ENCODE measurements at regions not wholly inside any gene's neighbourhood (a gene's known extent, or its start where the extent isn't known, plus 50 kb on each side); places are given as distances from the start of the nearest gene placed in this dataset.

- no peaks in the 10 kb centered on the region for H3K36me3 ChIP-seq (ENCODE audit: control insufficient read depth in 2 of 2, insufficient read depth in 2 of 2, low read length in 2 of 2)
- no peaks in the 10 kb centered on the region for H3K4me1 ChIP-seq (ENCODE audit: control insufficient read depth in 2 of 2, insufficient read depth in 2 of 2, low read length in 2 of 2)
- H3K9me3 ChIP-seq (ENCODE audit: control insufficient read depth in 2 of 2, low read length in 2 of 2), result no peaks in the 10 kb centered on the region
- H3K27me3 ChIP-seq (ENCODE audit: control insufficient read depth in 2 of 2, insufficient read depth in 2 of 2, low read length in 2 of 2), result no peaks in the 10 kb centered on the region
- no peak overlapping the region for H3K27ac ChIP-seq (ENCODE audit: low read depth in 2 of 2, low read length in 2 of 2)
- no peak overlapping the region for H3K4me3 ChIP-seq (ENCODE audit: low read length in 2 of 2)
- H3K9ac ChIP-seq (ENCODE audit: low read depth in 1 of 2, low read length in 2 of 2), result no peak overlapping the region
Measured at GRCh38 chr18:32621034-32621433, 150.4 kb upstream of the GAREM1 start.

GRCh38 chr18:32618546-32618945 lies 147.9 kb upstream of the GAREM1 start:
- Histone ChIP-seq H3K4me3 (ENCODE audit: low read length in 2 of 2) (no peak overlapping the region), H3K27ac (ENCODE audit: low read depth in 2 of 2, low read length in 2 of 2) (no peak overlapping the region), H3K36me3 (ENCODE audit: control insufficient read depth in 2 of 2, insufficient read depth in 2 of 2, low read length in 2 of 2) (no peaks in the 10 kb centered on the region), H3K27me3 (ENCODE audit: control insufficient read depth in 2 of 2, insufficient read depth in 2 of 2, low read length in 2 of 2) (no peaks in the 10 kb centered on the region), H3K9me3 (ENCODE audit: control insufficient read depth in 2 of 2, low read length in 2 of 2) (no peaks in the 10 kb centered on the region), H3K4me1 (ENCODE audit: control insufficient read depth in 2 of 2, insufficient read depth in 2 of 2, low read length in 2 of 2) (no peaks in the 10 kb centered on the region), H3K9ac (ENCODE audit: low read depth in 1 of 2, low read length in 2 of 2) (no peak overlapping the region)

- Histone ChIP-seq H3K4me1 (ENCODE audit: control insufficient read depth in 2 of 2, insufficient read depth in 2 of 2, low read length in 2 of 2) (no peaks in the 10 kb centered on the region), H3K27ac (ENCODE audit: low read depth in 2 of 2, low read length in 2 of 2) (no peak overlapping the region), H3K27me3 (ENCODE audit: control insufficient read depth in 2 of 2, insufficient read depth in 2 of 2, low read length in 2 of 2) (no peaks in the 10 kb centered on the region), H3K9me3 (ENCODE audit: control insufficient read depth in 2 of 2, low read length in 2 of 2) (no peaks in the 10 kb centered on the region), H3K9ac (ENCODE audit: low read depth in 1 of 2, low read length in 2 of 2) (no peak overlapping the region), H3K36me3 (ENCODE audit: control insufficient read depth in 2 of 2, insufficient read depth in 2 of 2, low read length in 2 of 2) (no peaks in the 10 kb centered on the region), H3K4me3 (ENCODE audit: low read length in 2 of 2) (no peak overlapping the region)
Measured at GRCh38 chr18:32613821-32614220, 143.1 kb upstream of the GAREM1 start.

GRCh38 chr18:32612651-32613050 lies 142.0 kb upstream of the GAREM1 start:
- no peaks in the 10 kb centered on the region for H3K36me3 ChIP-seq (ENCODE audit: control insufficient read depth in 2 of 2, insufficient read depth in 2 of 2, low read length in 2 of 2)
- no peaks in the 10 kb centered on the region for H3K27me3 ChIP-seq (ENCODE audit: control insufficient read depth in 2 of 2, insufficient read depth in 2 of 2, low read length in 2 of 2)
- no peak overlapping the region for H3K4me3 ChIP-seq (ENCODE audit: low read length in 2 of 2)
- no peaks in the 10 kb centered on the region for H3K4me1 ChIP-seq (ENCODE audit: control insufficient read depth in 2 of 2, insufficient read depth in 2 of 2, low read length in 2 of 2)
- H3K9me3 ChIP-seq (ENCODE audit: control insufficient read depth in 2 of 2, low read length in 2 of 2), result no peaks in the 10 kb centered on the region
- H3K9ac ChIP-seq (ENCODE audit: low read depth in 1 of 2, low read length in 2 of 2), result no peak overlapping the region
- no peak overlapping the region for H3K27ac ChIP-seq (ENCODE audit: low read depth in 2 of 2, low read length in 2 of 2)

GRCh38 chr18:32610176-32610575 lies 139.5 kb upstream of the GAREM1 start:
- no peaks in the 10 kb centered on the region for H3K36me3 ChIP-seq (ENCODE audit: control insufficient read depth in 2 of 2, insufficient read depth in 2 of 2, low read length in 2 of 2)
- no peaks in the 10 kb centered on the region for H3K27me3 ChIP-seq (ENCODE audit: control insufficient read depth in 2 of 2, insufficient read depth in 2 of 2, low read length in 2 of 2)
- no peaks in the 10 kb centered on the region for H3K4me1 ChIP-seq (ENCODE audit: control insufficient read depth in 2 of 2, insufficient read depth in 2 of 2, low read length in 2 of 2)
- no peak overlapping the region for H3K9ac ChIP-seq (ENCODE audit: low read depth in 1 of 2, low read length in 2 of 2)
- H3K27ac ChIP-seq (ENCODE audit: low read depth in 2 of 2, low read length in 2 of 2), result no peak overlapping the region
- H3K9me3 ChIP-seq (ENCODE audit: control insufficient read depth in 2 of 2, low read length in 2 of 2), result no peaks in the 10 kb centered on the region
- no peak overlapping the region for H3K4me3 ChIP-seq (ENCODE audit: low read length in 2 of 2)

GRCh38 chr18:32607816-32608215 lies 137.1 kb upstream of the GAREM1 start:
- no peak overlapping the region for H3K4me3 ChIP-seq (ENCODE audit: low read length in 2 of 2)
- no peaks in the 10 kb centered on the region for H3K36me3 ChIP-seq (ENCODE audit: control insufficient read depth in 2 of 2, insufficient read depth in 2 of 2, low read length in 2 of 2)
- H3K9me3 ChIP-seq (ENCODE audit: control insufficient read depth in 2 of 2, low read length in 2 of 2), result no peaks in the 10 kb centered on the region
- H3K27me3 ChIP-seq (ENCODE audit: control insufficient read depth in 2 of 2, insufficient read depth in 2 of 2, low read length in 2 of 2), result no peaks in the 10 kb centered on the region
- no peak overlapping the region for H3K27ac ChIP-seq (ENCODE audit: low read depth in 2 of 2, low read length in 2 of 2)
- H3K4me1 ChIP-seq (ENCODE audit: control insufficient read depth in 2 of 2, insufficient read depth in 2 of 2, low read length in 2 of 2), result no peaks in the 10 kb centered on the region
- no peak overlapping the region for H3K9ac ChIP-seq (ENCODE audit: low read depth in 1 of 2, low read length in 2 of 2)

GRCh38 chr18:32598144-32598543 lies 127.5 kb upstream of the GAREM1 start:
- no peaks in the 10 kb centered on the region for H3K36me3 ChIP-seq (ENCODE audit: control insufficient read depth in 2 of 2, insufficient read depth in 2 of 2, low read length in 2 of 2)
- H3K27me3 ChIP-seq (ENCODE audit: control insufficient read depth in 2 of 2, insufficient read depth in 2 of 2, low read length in 2 of 2), result no peaks in the 10 kb centered on the region
- H3K27ac ChIP-seq (ENCODE audit: low read depth in 2 of 2, low read length in 2 of 2), result no peak overlapping the region
- no peak overlapping the region for H3K9ac ChIP-seq (ENCODE audit: low read depth in 1 of 2, low read length in 2 of 2)
- H3K4me3 ChIP-seq (ENCODE audit: low read length in 2 of 2), result no peak overlapping the region
- no peaks in the 10 kb centered on the region for H3K9me3 ChIP-seq (ENCODE audit: control insufficient read depth in 2 of 2, low read length in 2 of 2)
- no peaks in the 10 kb centered on the region for H3K4me1 ChIP-seq (ENCODE audit: control insufficient read depth in 2 of 2, insufficient read depth in 2 of 2, low read length in 2 of 2)

- no peaks in the 10 kb centered on the region for H3K9me3 ChIP-seq (ENCODE audit: control insufficient read depth in 2 of 2, low read length in 2 of 2)
- no peaks in the 10 kb centered on the region for H3K36me3 ChIP-seq (ENCODE audit: control insufficient read depth in 2 of 2, insufficient read depth in 2 of 2, low read length in 2 of 2)
- no peak overlapping the region for H3K9ac ChIP-seq (ENCODE audit: low read depth in 1 of 2, low read length in 2 of 2)
- no peak overlapping the region for H3K4me3 ChIP-seq (ENCODE audit: low read length in 2 of 2)
- H3K4me1 ChIP-seq (ENCODE audit: control insufficient read depth in 2 of 2, insufficient read depth in 2 of 2, low read length in 2 of 2), result no peaks in the 10 kb centered on the region
- H3K27me3 ChIP-seq (ENCODE audit: control insufficient read depth in 2 of 2, insufficient read depth in 2 of 2, low read length in 2 of 2), result no peaks in the 10 kb centered on the region
- no peak overlapping the region for H3K27ac ChIP-seq (ENCODE audit: low read depth in 2 of 2, low read length in 2 of 2)
Measured at GRCh38 chr18:32596501-32596900, 125.8 kb upstream of the GAREM1 start.

GRCh38 chr18:32595832-32596231 lies 125.2 kb upstream of the GAREM1 start:
- Histone ChIP-seq H3K27me3 (ENCODE audit: control insufficient read depth in 2 of 2, insufficient read depth in 2 of 2, low read length in 2 of 2) (no peaks in the 10 kb centered on the region), H3K4me3 (ENCODE audit: low read length in 2 of 2) (no peak overlapping the region), H3K27ac (ENCODE audit: low read depth in 2 of 2, low read length in 2 of 2) (no peak overlapping the region), H3K36me3 (ENCODE audit: control insufficient read depth in 2 of 2, insufficient read depth in 2 of 2, low read length in 2 of 2) (no peaks in the 10 kb centered on the region), H3K4me1 (ENCODE audit: control insufficient read depth in 2 of 2, insufficient read depth in 2 of 2, low read length in 2 of 2) (no peaks in the 10 kb centered on the region), H3K9me3 (ENCODE audit: control insufficient read depth in 2 of 2, low read length in 2 of 2) (no peaks in the 10 kb centered on the region), H3K9ac (ENCODE audit: low read depth in 1 of 2, low read length in 2 of 2) (no peak overlapping the region)

- no peaks in the 10 kb centered on the region for H3K4me1 ChIP-seq (ENCODE audit: control insufficient read depth in 2 of 2, insufficient read depth in 2 of 2, low read length in 2 of 2)
- H3K9me3 ChIP-seq (ENCODE audit: control insufficient read depth in 2 of 2, low read length in 2 of 2), result no peaks in the 10 kb centered on the region
- no peak overlapping the region for H3K9ac ChIP-seq (ENCODE audit: low read depth in 1 of 2, low read length in 2 of 2)
- H3K27me3 ChIP-seq (ENCODE audit: control insufficient read depth in 2 of 2, insufficient read depth in 2 of 2, low read length in 2 of 2), result no peaks in the 10 kb centered on the region
- no peaks in the 10 kb centered on the region for H3K36me3 ChIP-seq (ENCODE audit: control insufficient read depth in 2 of 2, insufficient read depth in 2 of 2, low read length in 2 of 2)
- no peak overlapping the region for H3K27ac ChIP-seq (ENCODE audit: low read depth in 2 of 2, low read length in 2 of 2)
- no peak overlapping the region for H3K4me3 ChIP-seq (ENCODE audit: low read length in 2 of 2)
Measured at GRCh38 chr18:32588191-32588590, 117.5 kb upstream of the GAREM1 start.

- Histone ChIP-seq H3K9ac (ENCODE audit: low read depth in 1 of 2, low read length in 2 of 2) (no peak overlapping the region), H3K4me1 (ENCODE audit: control insufficient read depth in 2 of 2, insufficient read depth in 2 of 2, low read length in 2 of 2) (no peaks in the 10 kb centered on the region), H3K27ac (ENCODE audit: low read depth in 2 of 2, low read length in 2 of 2) (no peak overlapping the region), H3K4me3 (ENCODE audit: low read length in 2 of 2) (no peak overlapping the region), H3K36me3 (ENCODE audit: control insufficient read depth in 2 of 2, insufficient read depth in 2 of 2, low read length in 2 of 2) (no peaks in the 10 kb centered on the region), H3K27me3 (ENCODE audit: control insufficient read depth in 2 of 2, insufficient read depth in 2 of 2, low read length in 2 of 2) (no peaks in the 10 kb centered on the region), H3K9me3 (ENCODE audit: control insufficient read depth in 2 of 2, low read length in 2 of 2) (no peaks in the 10 kb centered on the region)
Measured at GRCh38 chr18:32583431-32583830, 112.7 kb upstream of the GAREM1 start.
